Suprapubic skin (tissue), 4 donors: ENCODE measurements at regions not wholly inside any gene's neighbourhood (a gene's known extent, or its start where the extent isn't known, plus 50 kb on each side); places are given as distances from the start of the nearest gene placed in this dataset.

Experiments used
- DNase-seq, 2 donors: peaks; one replicate each; pipeline ENCODE4 v3.0.0-alpha.2; 2019; ENCODE audit warnings: low spot score in 2 of 2
- H3K27ac ChIP-seq: fragments of 200-600 bp; sonication (generic); one replicate; pipeline ENCODE4 v1.5.1; 2019
- H3K27me3 ChIP-seq: fragments of 200-600 bp; sonication (generic); one replicate; pipeline ENCODE4 v1.5.1; 2019
- H3K36me3 ChIP-seq: fragments of 200-600 bp; sonication (generic); one replicate; pipeline ENCODE4 v1.5.1; 2019
- H3K4me1 ChIP-seq: fragments of 200-600 bp; sonication (generic); one replicate; pipeline ENCODE4 v1.5.1; 2019
- H3K4me3 ChIP-seq: fragments of 200-600 bp; sonication (generic); one replicate; pipeline ENCODE4 v1.5.1; 2019; ENCODE audit warnings: mild to moderate bottlenecking
- H3K9me3 ChIP-seq: fragments of 200-600 bp; sonication (generic); one replicate; pipeline ENCODE4 v1.5.1; 2019
- CTCF ChIP-seq, 2 donors: fragments of 200-600 bp in 1 of 2; fragments of 450-650 bp in 1 of 2; sonication (generic) in 1 of 2; IDR thresholded peaks; one replicate each; pipeline ENCODE4 v1.5.1; 2016 to 2019; ENCODE audit warnings: antibody characterized with exemption in 2 of 2, mild to moderate bottlenecking in 1 of 2, moderate library complexity in 1 of 2
- EP300 ChIP-seq: sonication (generic); formaldehyde crosslinking; IDR thresholded peaks from one replicate; pipeline ENCODE4 v1.6.1; 2017; ENCODE audit warnings: antibody characterized with exemption
- POLR2A ChIP-seq, 2 donors: fragments of 450-650 bp; IDR thresholded peaks; one replicate each; pipeline ENCODE4 v1.6.1; 2017; ENCODE audit warnings: antibody characterized with exemption in 2 of 2, mild to moderate bottlenecking in 2 of 2, moderate library complexity in 2 of 2
- POLR2AphosphoS5 ChIP-seq, 3 donors: sonication (generic); formaldehyde crosslinking; IDR thresholded peaks; one replicate each; pipeline ENCODE4 v1.6.1; 2017; ENCODE audit warnings: antibody characterized with exemption in 3 of 3
- WGBS: methylation state at CpG from one replicate; pipeline ENCODE4 v1.1.5; 2018; 5-methylcytosine and 5-hydroxymethylcytosine counted together

DNA sequence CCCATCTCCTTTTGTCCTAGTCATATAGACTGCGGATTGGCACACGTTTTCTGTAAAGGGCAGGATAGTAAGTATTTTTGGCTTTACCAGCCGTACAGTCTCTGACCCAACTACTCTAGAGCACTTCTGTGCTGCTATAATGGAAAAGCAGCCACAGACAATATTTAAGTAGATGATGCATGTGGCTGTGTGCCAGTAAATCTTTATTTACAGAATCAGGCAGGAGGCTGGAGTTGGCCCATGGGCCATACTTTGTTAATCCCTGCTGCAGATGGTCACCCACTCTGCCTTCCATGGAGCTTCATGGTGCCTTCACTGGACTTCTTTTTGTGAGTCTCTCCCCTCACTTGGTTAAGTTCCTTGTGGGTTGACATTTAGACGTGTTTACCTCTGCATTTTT lies 584.5 kb upstream of the TBX3 start:
- Histone ChIP-seq H3K4me3 (no peak overlapping the region), H3K27ac (no peak overlapping the region), H3K9me3 (no peaks in the 10 kb centered on the region), H3K27me3 (no peaks in the 10 kb centered on the region), H3K36me3 (no peaks in the 10 kb centered on the region), H3K4me1 (no peaks in the 10 kb centered on the region)
- TF ChIP-seq EP300 (no peak), POLR2A (IDR thresholded peaks at IDR 0.05) (no peak), CTCF (IDR thresholded peaks at IDR 0.05) (no peak), POLR2AphosphoS5 (IDR thresholded peaks at IDR 0.05) (no peak)
- 95% methylated on average over 4 of the region's 4 CpGs for WGBS
- no peak for DNase-seq

GRCh38 chr12:115267891-115268290 lies 583.9 kb upstream of the TBX3 start:
- Histone ChIP-seq H3K9me3 (no peaks in the 10 kb centered on the region), H3K27ac (no peak overlapping the region), H3K36me3 (no peaks in the 10 kb centered on the region), H3K4me1 (no peaks in the 10 kb centered on the region), H3K27me3 (no peaks in the 10 kb centered on the region), H3K4me3 (no peak overlapping the region)
- 66% methylated on average over 3 of the region's 3 CpGs for WGBS
- no peak for TF ChIP-seq POLR2AphosphoS5 (IDR thresholded peaks at IDR 0.05)
- TF ChIP-seq EP300 = no peak
- TF ChIP-seq POLR2A (IDR thresholded peaks at IDR 0.05) = no peak
- TF ChIP-seq CTCF (IDR thresholded peaks at IDR 0.05) = no peak
- DNase-seq = no peak

GRCh38 chr12:115267464-115267863 lies 583.5 kb upstream of the TBX3 start:
- H3K36me3 ChIP-seq = no peaks in the 10 kb centered on the region
- TF ChIP-seq CTCF (IDR thresholded peaks at IDR 0.05) = no peak
- no peak for TF ChIP-seq EP300
- no peak for TF ChIP-seq POLR2A (IDR thresholded peaks at IDR 0.05)
- no peak for TF ChIP-seq POLR2AphosphoS5 (IDR thresholded peaks at IDR 0.05)
- H3K27me3 ChIP-seq = no peaks in the 10 kb centered on the region
- no peak overlapping the region for H3K4me3 ChIP-seq
- 78% methylated on average over 3 of the region's 3 CpGs for WGBS
- H3K27ac ChIP-seq = no peak overlapping the region
- no peaks in the 10 kb centered on the region for H3K9me3 ChIP-seq
- no peaks in the 10 kb centered on the region for H3K4me1 ChIP-seq
- DNase-seq = no peak

- 74% methylated on average over 6 of the region's 6 CpGs for WGBS
Observed at GRCh38 chr12:115264605-115265004, 580.6 kb upstream of the TBX3 start.

GRCh38 chr12:115261691-115262398 lies 577.9 kb upstream of the TBX3 start:
- TF ChIP-seq POLR2AphosphoS5 (IDR thresholded peaks at IDR 0.05) (no peak), CTCF (IDR thresholded peaks at IDR 0.05) (no peak), EP300 (no peak), POLR2A (IDR thresholded peaks at IDR 0.05) (no peak)
- Histone ChIP-seq H3K27me3 (no peaks in the 10 kb centered on the region), H3K9me3 (no peaks in the 10 kb centered on the region), H3K27ac (no peak overlapping the region), H3K4me1 (peaks cover 25% of the 10 kb centered on the region), H3K36me3 (no peaks in the 10 kb centered on the region), H3K4me3 (no peak overlapping the region)
- DNase-seq = no peak
- WGBS = 55% methylated on average over 3 of the region's 3 CpGs

More at GRCh38 chr12:115264605-115265004, 580.6 kb upstream of the TBX3 start:
- TF ChIP-seq EP300 (no peak), CTCF (IDR thresholded peaks at IDR 0.05) (no peak), POLR2A (IDR thresholded peaks at IDR 0.05) (no peak)
- Histone ChIP-seq H3K4me1 (peaks cover 12% of the 10 kb centered on the region), H3K27ac (no peak overlapping the region), H3K36me3 (no peaks in the 10 kb centered on the region), H3K27me3 (no peaks in the 10 kb centered on the region), H3K4me3 (no peak overlapping the region), H3K9me3 (no peaks in the 10 kb centered on the region)
- DNase-seq = no peak
